IMR-90 (cell line): ENCODE measurements at regions not wholly inside any gene's neighbourhood (a gene's known extent, or its start where the extent isn't known, plus 50 kb on each side); places are given as distances from the start of the nearest gene placed in this dataset.

Experiments used
- ATAC-seq: fragments of 200-7000 bp; cut with Tn5 transposase; 2 replicates; pipeline ENCODE4 v1.9.1; 2020; ENCODE audit warnings: low read depth, mild to moderate bottlenecking, moderate library complexity
- BruUV-seq: library from RNA; stranded (reverse); fragments of 400-500 nt; replicated peaks from 2 replicates; lab custom pipeline; 2021; lab: Mats Ljungman, UMichigan
- CTCF ChIA-PET: fragments of 300-600 bp; formaldehyde crosslinking; extraction: SDS; loops from one replicate; lab custom pipeline; 2021; ENCODE audit warnings: antibody characterized with exemption; lab: Yijun Ruan, JAX
- POLR2A ChIA-PET: fragments of 300-600 bp; sonication (Branson Sonifier 250); formaldehyde crosslinking; loops from one replicate; lab custom pipeline; 2022; ENCODE audit warnings: antibody characterized with exemption; ENCODE audit not compliant: unreplicated experiment; lab: Charles Lee
- DNase-seq: peaks from one replicate; pipeline ENCODE4 v3.0.0; 2013
- H2AFZ ChIP-seq: replicated peaks from 2 replicates; pipeline ENCODE3; 2013; ENCODE audit warnings: low read length, mild to moderate bottlenecking; ENCODE audit not compliant: poor library complexity
- H2AK5ac ChIP-seq: 2 replicates; pipeline ENCODE4 v1.6.1; 2013; ENCODE audit warnings: low read depth, low read length, inconsistent platforms
- H2AK9ac ChIP-seq: replicated peaks from 2 replicates; pipeline ENCODE3; 2013; ENCODE audit warnings: mild to moderate bottlenecking, low read depth, low read length, moderate library complexity; ENCODE audit not compliant: poor library complexity
- H2BK120ac ChIP-seq: 2 replicates; pipeline ENCODE4 v1.6.1; 2013; ENCODE audit warnings: low read depth, low read length, inconsistent platforms
- H2BK15ac ChIP-seq: 3 replicates; pipeline ENCODE4 v1.6.1; 2013; ENCODE audit warnings: low read depth, low read length, inconsistent platforms
- H2BK20ac ChIP-seq: 2 replicates; pipeline ENCODE4 v1.6.1; 2013; ENCODE audit warnings: low read depth, mild to moderate bottlenecking, inconsistent platforms, low read length, moderate library complexity
- H2BK5ac ChIP-seq: 2 replicates; pipeline ENCODE4 v1.6.1; 2013; ENCODE audit warnings: mild to moderate bottlenecking, low read depth, low read length, inconsistent platforms; ENCODE audit not compliant: poor library complexity, severe bottlenecking
- H3K14ac ChIP-seq: replicated peaks from 2 replicates; pipeline ENCODE4 v1.6.1; 2013; ENCODE audit warnings: low read depth, low read length, inconsistent platforms
- H3K18ac ChIP-seq: 2 replicates; pipeline ENCODE4 v1.6.1; 2013; ENCODE audit warnings: low read depth, low read length, control low read depth
- H3K23ac ChIP-seq: 2 replicates; pipeline ENCODE4 v1.6.1; 2013; ENCODE audit warnings: low read depth, low read length, inconsistent platforms
- H3K27ac ChIP-seq: 2 replicates; pipeline ENCODE4 v1.5.1; 2013; ENCODE audit warnings: mild to moderate bottlenecking, control low read depth, low read length; ENCODE audit not compliant: insufficient read depth
- H3K27me3 ChIP-seq: 2 replicates; pipeline ENCODE4 v1.6.1; 2013; ENCODE audit warnings: low read length; ENCODE audit not compliant: control insufficient read depth, insufficient read depth
- H3K36me3 ChIP-seq: 2 replicates; pipeline ENCODE4 v1.6.1; 2013; ENCODE audit warnings: low read length, mixed read lengths; ENCODE audit not compliant: control insufficient read depth, insufficient read depth
- H3K4ac ChIP-seq: 2 replicates; pipeline ENCODE4 v1.6.1; 2013; ENCODE audit warnings: low read depth, low read length, inconsistent platforms
- H3K4me1 ChIP-seq: 2 replicates; pipeline ENCODE4 v1.6.1; 2013; ENCODE audit warnings: low read length, mixed read lengths; ENCODE audit not compliant: control insufficient read depth, insufficient read depth
- H3K4me2 ChIP-seq: 2 replicates; pipeline ENCODE4 v1.6.1; 2013; ENCODE audit warnings: low read depth, mild to moderate bottlenecking, control low read depth, low read length, moderate library complexity
- H3K4me3 ChIP-seq: 2 replicates; pipeline ENCODE4 v1.5.1; 2013; ENCODE audit warnings: low read depth, mild to moderate bottlenecking, control low read depth, low read length, moderate library complexity; ENCODE audit not compliant: insufficient read depth
- H3K56ac ChIP-seq: 2 replicates; pipeline ENCODE4 v1.6.1; 2013; ENCODE audit warnings: low read length, inconsistent platforms; ENCODE audit not compliant: insufficient read depth; ENCODE audit errors: extremely low read depth
- H3K79me1 ChIP-seq, 2 experiments: 2 replicates each; pipeline ENCODE4 v1.6.1; 2013; ENCODE audit warnings: low read length in 2 of 2, inconsistent platforms in 1 of 2, low read depth in 1 of 2
- H3K9ac ChIP-seq: 2 replicates; pipeline ENCODE4 v1.6.1; 2013; ENCODE audit warnings: low read depth, low read length, control low read depth
- H3K9me1 ChIP-seq: 2 replicates; pipeline ENCODE4 v1.6.1; 2013; ENCODE audit warnings: low read length, inconsistent platforms; ENCODE audit not compliant: insufficient read depth
- H3K9me3 ChIP-seq: 2 replicates; pipeline ENCODE4 v1.6.1; 2013; ENCODE audit warnings: low read length; ENCODE audit not compliant: control insufficient read depth, insufficient read depth
- H4K20me1 ChIP-seq: 2 replicates; pipeline ENCODE4 v1.6.1; 2013; ENCODE audit warnings: low read length, inconsistent platforms; ENCODE audit not compliant: insufficient read depth
- H4K5ac ChIP-seq: 2 replicates; pipeline ENCODE4 v1.6.1; 2013; ENCODE audit warnings: mild to moderate bottlenecking, low read depth, low read length, control low read depth
- H4K8ac ChIP-seq, 2 experiments: 2 replicates each; pipeline ENCODE4 v1.6.1; 2013; ENCODE audit warnings: low read depth in 2 of 2, low read length in 2 of 2, control low read depth in 1 of 2, inconsistent platforms in 1 of 2
- H4K91ac ChIP-seq: 2 replicates; pipeline ENCODE4 v1.6.1; 2013; ENCODE audit warnings: low read depth, low read length, inconsistent platforms; ENCODE audit not compliant: insufficient read depth
- FOS ChIP-seq: fragments of 150-350 bp; IDR thresholded peaks from 2 replicates; pipeline ENCODE4 v1.6.1; 2016; ENCODE audit warnings: low read depth, low read length
- MXI1 ChIP-seq: IDR thresholded peaks from 2 replicates; pipeline ENCODE4 v1.6.1; 2012; ENCODE audit warnings: low read depth, mild to moderate bottlenecking, low read length, moderate library complexity, borderline replicate concordance
- NFE2L2 ChIP-seq: fragments of 150-350 bp; IDR thresholded peaks from 2 replicates; pipeline ENCODE4 v1.6.1; 2016; ENCODE audit warnings: low read depth, mild to moderate bottlenecking, low read length
- RAD21 ChIP-seq: IDR thresholded peaks from 2 replicates; pipeline ENCODE4 v1.6.1; 2012; ENCODE audit warnings: low read length, improper control_type of control experiment
- RCOR1 ChIP-seq: IDR thresholded peaks from 2 replicates; pipeline ENCODE4 v1.6.1; 2012; ENCODE audit warnings: mild to moderate bottlenecking, low read length, improper control_type of control experiment; ENCODE audit not compliant: insufficient replicate concordance
- RFX5 ChIP-seq: IDR thresholded peaks from 2 replicates; pipeline ENCODE4 v1.8.0; 2012; ENCODE audit warnings: low read depth, mild to moderate bottlenecking, low read length, moderate library complexity
- SMC3 ChIP-seq: fragments of 150-350 bp; IDR thresholded peaks from 2 replicates; pipeline ENCODE4 v1.6.1; 2016; ENCODE audit warnings: low read depth, mild to moderate bottlenecking, antibody characterized with exemption, low read length, moderate library complexity
- WGBS, 2 experiments: methylation state at CpG; one replicate each; pipeline versions ENCODE4 v1.1.5 to v1.1.7; 2013; ENCODE audit warnings: missing lambda C conversion rate in 2 of 2; ENCODE audit not compliant: insufficient read length in 1 of 2; ENCODE audit errors: extremely low coverage in 2 of 2; 5-methylcytosine and 5-hydroxymethylcytosine counted together
- dilution Hi-C: fragments of 300-500 bp; cut with HindIII; formaldehyde crosslinking; loops from one replicate; pipeline ENCODE4 v1.14.3; 2018; ENCODE audit warnings: low sequenced_read_pairs; ENCODE audit not compliant: unreplicated experiment
- in situ Hi-C: fragments of 300-500 bp; cut with MboI; formaldehyde crosslinking; loops from 3 replicates; pipeline ENCODE4 v1.14.3; 2019; ENCODE audit warnings: low sequenced_read_pairs, inconsistent platforms, mixed read lengths
- intact Hi-C: fragments of 100-400 bp; cut with micrococcal nuclease; formaldehyde crosslinking; loops from 2 replicates; pipeline ENCODE4 v1.10.0; 2022
- TF ChIP-seq, protein P1 (sequence below): fragments of 150-350 bp; IDR thresholded peaks from 2 replicates; pipeline ENCODE4 v1.6.1; 2016; ENCODE audit warnings: low read depth, mild to moderate bottlenecking, low read length, moderate library complexity, borderline replicate concordance
- TF ChIP-seq, protein P2 (sequence below): fragments of 150-350 bp; IDR thresholded peaks from 2 replicates; pipeline ENCODE4 v1.6.1; 2017; ENCODE audit warnings: mild to moderate bottlenecking, antibody characterized with exemption, low read length, low read depth
- TF ChIP-seq, protein P3 (sequence below): conservative IDR thresholded peaks from 2 replicates; pipeline ENCODE4 v1.5.1; 2012; ENCODE audit warnings: mild to moderate bottlenecking, low read depth, low read length, improper control_type of control experiment

DNA sequence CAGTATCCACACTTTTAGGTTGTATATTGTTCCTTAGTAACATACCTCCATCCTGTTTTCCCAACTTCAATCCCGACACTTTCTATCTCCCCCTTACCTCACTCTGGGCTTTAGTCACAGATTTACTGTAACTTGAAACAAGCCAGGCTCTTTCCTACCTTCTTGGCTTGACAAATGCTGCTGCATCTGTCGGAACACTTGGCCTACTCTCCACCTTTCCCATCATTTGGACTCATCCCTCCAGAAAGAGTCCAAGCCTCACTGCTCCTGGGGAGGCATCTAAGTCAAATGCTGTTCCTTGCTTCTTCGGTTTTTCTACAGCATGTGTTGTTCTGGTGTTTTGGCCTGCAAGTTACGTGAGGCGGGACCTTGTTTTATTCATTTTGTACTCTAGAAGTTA, 142.4 kb downstream of the DACT1 start:
- Histone ChIP-seq H3K18ac (no peak overlapping the region), H3K4me1 (peaks cover 6% of the 10 kb centered on the region; the same call in 1 of the 2 replicates), H2AK9ac (no peak overlapping the region), H3K4ac (no peak overlapping the region), H3K23ac (no peak overlapping the region), H3K27ac (no peak overlapping the region), H2AFZ (no peak overlapping the region), H4K20me1 (no peaks in the 10 kb centered on the region), H2BK20ac (no peak overlapping the region), H4K8ac (no peak overlapping the region), H3K79me1 (no peaks in the 10 kb centered on the region), H3K9me1 (0 out of 2 replicates have a peak, but pooled peaks cover 4% of the 10 kb centered on the region), H3K27me3 (peaks cover 14% of the 10 kb centered on the region), H2AK5ac (no peak overlapping the region), H2BK5ac (no peak overlapping the region), H2BK15ac (no peak overlapping the region), H3K36me3 (no peaks in the 10 kb centered on the region), H2BK120ac (no peak overlapping the region), H3K14ac (no peak overlapping the region), H4K5ac (no peak overlapping the region), H3K9me3 (no peaks in the 10 kb centered on the region), H3K4me3 (no peak overlapping the region), H3K56ac (no peak overlapping the region), H3K4me2 (no peak overlapping the region), H4K91ac (no peak overlapping the region), H3K9ac (no peak overlapping the region)
- ChIA-PET POLR2A (no interaction called here), CTCF (no interaction called here)
- TF ChIP-seq, protein P1, sequence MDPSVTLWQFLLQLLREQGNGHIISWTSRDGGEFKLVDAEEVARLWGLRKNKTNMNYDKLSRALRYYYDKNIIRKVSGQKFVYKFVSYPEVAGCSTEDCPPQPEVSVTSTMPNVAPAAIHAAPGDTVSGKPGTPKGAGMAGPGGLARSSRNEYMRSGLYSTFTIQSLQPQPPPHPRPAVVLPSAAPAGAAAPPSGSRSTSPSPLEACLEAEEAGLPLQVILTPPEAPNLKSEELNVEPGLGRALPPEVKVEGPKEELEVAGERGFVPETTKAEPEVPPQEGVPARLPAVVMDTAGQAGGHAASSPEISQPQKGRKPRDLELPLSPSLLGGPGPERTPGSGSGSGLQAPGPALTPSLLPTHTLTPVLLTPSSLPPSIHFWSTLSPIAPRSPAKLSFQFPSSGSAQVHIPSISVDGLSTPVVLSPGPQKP, result no peak
- TF ChIP-seq RFX5, result no peak
- no peak for TF ChIP-seq MXI1
- TF ChIP-seq SMC3, result no peak
- TF ChIP-seq FOS, result no peak
- TF ChIP-seq, protein P2, sequence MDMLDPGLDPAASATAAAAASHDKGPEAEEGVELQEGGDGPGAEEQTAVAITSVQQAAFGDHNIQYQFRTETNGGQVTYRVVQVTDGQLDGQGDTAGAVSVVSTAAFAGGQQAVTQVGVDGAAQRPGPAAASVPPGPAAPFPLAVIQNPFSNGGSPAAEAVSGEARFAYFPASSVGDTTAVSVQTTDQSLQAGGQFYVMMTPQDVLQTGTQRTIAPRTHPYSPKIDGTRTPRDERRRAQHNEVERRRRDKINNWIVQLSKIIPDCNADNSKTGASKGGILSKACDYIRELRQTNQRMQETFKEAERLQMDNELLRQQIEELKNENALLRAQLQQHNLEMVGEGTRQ, result no peak
- TF ChIP-seq RCOR1, result no peak
- TF ChIP-seq NFE2L2, result no peak
- TF ChIP-seq, protein P3, sequence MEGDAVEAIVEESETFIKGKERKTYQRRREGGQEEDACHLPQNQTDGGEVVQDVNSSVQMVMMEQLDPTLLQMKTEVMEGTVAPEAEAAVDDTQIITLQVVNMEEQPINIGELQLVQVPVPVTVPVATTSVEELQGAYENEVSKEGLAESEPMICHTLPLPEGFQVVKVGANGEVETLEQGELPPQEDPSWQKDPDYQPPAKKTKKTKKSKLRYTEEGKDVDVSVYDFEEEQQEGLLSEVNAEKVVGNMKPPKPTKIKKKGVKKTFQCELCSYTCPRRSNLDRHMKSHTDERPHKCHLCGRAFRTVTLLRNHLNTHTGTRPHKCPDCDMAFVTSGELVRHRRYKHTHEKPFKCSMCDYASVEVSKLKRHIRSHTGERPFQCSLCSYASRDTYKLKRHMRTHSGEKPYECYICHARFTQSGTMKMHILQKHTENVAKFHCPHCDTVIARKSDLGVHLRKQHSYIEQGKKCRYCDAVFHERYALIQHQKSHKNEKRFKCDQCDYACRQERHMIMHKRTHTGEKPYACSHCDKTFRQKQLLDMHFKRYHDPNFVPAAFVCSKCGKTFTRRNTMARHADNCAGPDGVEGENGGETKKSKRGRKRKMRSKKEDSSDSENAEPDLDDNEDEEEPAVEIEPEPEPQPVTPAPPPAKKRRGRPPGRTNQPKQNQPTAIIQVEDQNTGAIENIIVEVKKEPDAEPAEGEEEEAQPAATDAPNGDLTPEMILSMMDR, result no peak
- TF ChIP-seq RAD21, result no peak
- intact Hi-C loops (no loop called here), dilution Hi-C loops (no loop called here), in situ Hi-C loops (no loop called here)
- 100% methylated on average over 1 of the region's 5 CpGs; no CpG with 5 or more reads in 1 of the 2 experiments for WGBS, 2 experiments
- no TSS peak for BruUV-seq
- DNase-seq (no peak), ATAC-seq (no peak)
